ENCODE measurements at regions not wholly inside any gene's neighbourhood (a gene's known extent, or its start where the extent isn't known, plus 50 kb on each side); places are given as distances from the start of the nearest gene placed in this dataset.
"Not testable (repeated sequence)": the region's sequence is repeated elsewhere in the genome, so short reads cannot be mapped to it uniquely, and the experiment has no call there.

DNA sequence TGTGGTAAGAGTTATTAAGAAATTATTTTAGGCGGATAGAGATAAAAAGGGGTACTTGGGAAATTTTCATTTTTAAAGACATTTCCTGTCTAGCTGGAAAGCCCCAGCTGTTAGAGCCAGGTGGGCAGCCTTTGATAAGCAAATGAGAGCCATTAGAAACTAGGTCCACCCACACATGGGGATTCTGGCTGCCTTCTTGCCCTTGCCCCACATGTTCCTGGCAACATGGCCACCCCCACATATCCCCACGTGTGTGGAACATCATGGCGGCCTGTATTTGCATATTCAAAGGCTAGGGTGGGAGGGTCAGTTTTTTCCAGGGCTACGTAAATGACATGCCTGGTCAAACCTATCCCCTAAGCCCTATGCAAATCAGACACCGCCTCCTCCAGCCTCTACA lies 1382.1 kb downstream of the AACS start:
- DNase-seq (ENCODE audit: extremely low spot score) = peak; percentile 31
- H3K9me3 ChIP-seq = no peaks in the 10 kb centered on the region
- 85% methylated on average over 5 of the region's 5 CpGs for WGBS
- H3K4me3 ChIP-seq = no peak overlapping the region
- TF ChIP-seq POLR2AphosphoS5 (IDR thresholded peaks at IDR 0.05) = no peak
- TF ChIP-seq, protein P1, sequence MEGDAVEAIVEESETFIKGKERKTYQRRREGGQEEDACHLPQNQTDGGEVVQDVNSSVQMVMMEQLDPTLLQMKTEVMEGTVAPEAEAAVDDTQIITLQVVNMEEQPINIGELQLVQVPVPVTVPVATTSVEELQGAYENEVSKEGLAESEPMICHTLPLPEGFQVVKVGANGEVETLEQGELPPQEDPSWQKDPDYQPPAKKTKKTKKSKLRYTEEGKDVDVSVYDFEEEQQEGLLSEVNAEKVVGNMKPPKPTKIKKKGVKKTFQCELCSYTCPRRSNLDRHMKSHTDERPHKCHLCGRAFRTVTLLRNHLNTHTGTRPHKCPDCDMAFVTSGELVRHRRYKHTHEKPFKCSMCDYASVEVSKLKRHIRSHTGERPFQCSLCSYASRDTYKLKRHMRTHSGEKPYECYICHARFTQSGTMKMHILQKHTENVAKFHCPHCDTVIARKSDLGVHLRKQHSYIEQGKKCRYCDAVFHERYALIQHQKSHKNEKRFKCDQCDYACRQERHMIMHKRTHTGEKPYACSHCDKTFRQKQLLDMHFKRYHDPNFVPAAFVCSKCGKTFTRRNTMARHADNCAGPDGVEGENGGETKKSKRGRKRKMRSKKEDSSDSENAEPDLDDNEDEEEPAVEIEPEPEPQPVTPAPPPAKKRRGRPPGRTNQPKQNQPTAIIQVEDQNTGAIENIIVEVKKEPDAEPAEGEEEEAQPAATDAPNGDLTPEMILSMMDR (IDR thresholded peaks at IDR 0.05) = no peak
- no peak for TF ChIP-seq EP300 (IDR thresholded peaks at IDR 0.05)
- TF ChIP-seq POLR2A (IDR thresholded peaks at IDR 0.05; ENCODE audit: low read depth) = no peak
- H3K27ac ChIP-seq (replicated peaks in 1 of 4) = no peak overlapping the region
- no peaks in the 10 kb centered on the region for H3K36me3 ChIP-seq
- H3K4me1 ChIP-seq = no peaks in the 10 kb centered on the region
- H3K27me3 ChIP-seq = no peaks in the 10 kb centered on the region
- intact Hi-C loops (cut with DNase I) = no loop called here

DNA sequence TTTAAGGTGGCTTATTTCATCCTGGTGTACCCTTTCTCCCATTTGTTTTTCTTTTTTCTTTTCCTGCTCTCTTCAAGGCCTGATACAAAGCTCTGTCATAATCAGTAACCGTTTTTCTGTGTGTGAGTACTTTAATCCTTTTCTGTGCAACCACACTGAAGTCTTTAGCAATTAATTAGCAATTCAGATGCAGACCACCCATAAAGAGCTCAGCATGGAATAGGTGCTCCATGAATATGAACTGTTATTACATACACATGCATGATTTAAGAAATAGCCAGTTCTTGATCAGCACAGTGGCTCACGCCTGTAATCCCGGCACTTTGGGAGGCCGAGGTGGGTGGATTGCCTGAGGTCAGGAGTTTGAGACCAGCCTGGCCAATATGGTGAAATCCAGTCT lies 1386.6 kb downstream of the AACS start:
- WGBS = 66% methylated on average over 4 of the region's 4 CpGs
- intact Hi-C loops (cut with DNase I) = no loop called here
- H3K9me3 ChIP-seq = no peaks in the 10 kb centered on the region
- no peaks in the 10 kb centered on the region for H3K36me3 ChIP-seq
- H3K4me1 ChIP-seq = no peaks in the 10 kb centered on the region
- no peak overlapping the region for H3K4me3 ChIP-seq
- H3K27me3 ChIP-seq = no peaks in the 10 kb centered on the region
- DNase-seq (ENCODE audit: extremely low spot score) = no peak
- no peak overlapping the region for H3K27ac ChIP-seq (replicated peaks in 1 of 4)
- TF ChIP-seq, protein P1 (IDR thresholded peaks at IDR 0.05) = no peak
- TF ChIP-seq POLR2AphosphoS5 (IDR thresholded peaks at IDR 0.05) = no peak
- TF ChIP-seq POLR2A (IDR thresholded peaks at IDR 0.05; ENCODE audit: low read depth) = no peak
- no peak for TF ChIP-seq EP300 (IDR thresholded peaks at IDR 0.05)

DNA sequence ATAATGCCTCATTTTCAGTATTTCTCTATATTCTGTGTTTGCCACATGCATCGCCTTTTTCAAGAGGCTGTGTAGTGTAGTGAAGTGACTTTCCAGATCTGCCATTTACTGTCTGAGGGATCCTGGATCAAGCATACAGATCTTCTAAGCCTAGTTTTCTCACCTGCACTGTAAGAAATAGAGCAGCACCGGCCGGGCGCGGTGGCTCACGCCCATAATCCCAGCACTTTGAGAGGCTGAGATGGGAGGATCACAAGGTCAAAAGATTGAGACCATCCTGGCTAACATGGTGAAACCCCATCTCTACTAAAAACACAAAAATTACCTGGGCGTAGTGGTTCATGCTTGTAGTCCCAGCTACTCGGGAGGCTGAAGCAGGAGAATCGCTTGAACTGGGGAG lies 1387.5 kb downstream of the AACS start:
- H3K27ac ChIP-seq (replicated peaks in 1 of 4); H3K9me3 ChIP-seq; H3K36me3 ChIP-seq; H3K4me1 ChIP-seq; H3K27me3 ChIP-seq; H3K4me3 ChIP-seq; intact Hi-C loops (cut with DNase I): not testable (repeated sequence)
- WGBS = 94% methylated on average over 9 of the region's 9 CpGs
- DNase-seq (ENCODE audit: extremely low spot score) = peak; percentile 19

DNA sequence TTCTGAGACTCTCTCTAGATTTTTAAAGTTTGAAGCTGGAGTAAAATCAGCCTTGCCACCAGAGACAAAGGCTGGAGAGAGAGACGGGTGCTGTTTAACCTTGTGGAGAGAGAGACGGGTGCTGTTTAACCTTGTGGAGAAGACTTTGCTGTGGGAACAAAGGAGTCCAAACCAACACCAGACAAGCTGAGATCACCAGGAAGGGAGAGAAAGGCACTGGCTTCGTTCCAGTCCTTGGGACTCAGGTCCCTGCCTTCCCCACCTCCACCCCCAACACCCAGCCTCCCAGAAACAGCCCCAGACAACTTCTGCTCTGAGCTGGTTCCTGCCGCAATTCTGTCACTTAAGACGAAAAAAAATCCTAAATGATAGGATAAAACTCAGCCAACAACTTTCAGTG lies 1389.3 kb downstream of the AACS start:
- 59% methylated on average over 5 of the region's 5 CpGs for WGBS
- intact Hi-C loops (cut with DNase I) = no loop called here
- Histone ChIP-seq H3K4me1 (no peaks in the 10 kb centered on the region), H3K27me3 (no peaks in the 10 kb centered on the region), H3K27ac (replicated peaks in 1 of 4) (no peak overlapping the region), H3K36me3 (no peaks in the 10 kb centered on the region), H3K4me3 (no peak overlapping the region), H3K9me3 (no peaks in the 10 kb centered on the region)
- TF ChIP-seq EP300 (IDR thresholded peaks at IDR 0.05) (no peak), POLR2A (IDR thresholded peaks at IDR 0.05; ENCODE audit: low read depth) (no peak), POLR2AphosphoS5 (IDR thresholded peaks at IDR 0.05) (no peak)
- TF ChIP-seq, protein P1 (IDR thresholded peaks at IDR 0.05) = no peak
- DNase-seq (ENCODE audit: extremely low spot score) = peak; percentile 53

DNA sequence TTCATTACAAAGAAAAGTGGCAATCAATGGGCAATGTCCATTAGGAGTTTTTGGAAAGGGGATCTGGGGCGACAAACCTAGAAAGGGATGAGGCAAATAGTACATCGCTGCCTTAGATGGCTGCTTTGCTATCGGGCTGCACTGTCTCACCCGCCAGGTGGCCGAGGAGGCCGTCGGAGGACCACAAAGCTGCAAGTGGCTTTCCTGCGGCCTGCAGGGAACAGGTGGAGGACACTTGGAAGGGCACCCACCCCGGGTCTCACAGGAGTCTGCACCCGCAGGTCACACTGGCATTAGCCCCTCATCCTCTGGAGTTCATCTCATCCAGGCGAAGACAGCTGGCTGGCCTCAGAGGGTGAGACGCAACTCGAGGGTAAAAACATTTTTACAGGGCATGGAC lies 1392.5 kb downstream of the AACS start:
- no peaks in the 10 kb centered on the region for H3K27me3 ChIP-seq
- WGBS = 95% methylated on average over 12 of the region's 13 CpGs
- H3K36me3 ChIP-seq = no peaks in the 10 kb centered on the region
- TF ChIP-seq POLR2A (IDR thresholded peaks at IDR 0.05; ENCODE audit: low read depth) (no peak), POLR2AphosphoS5 (IDR thresholded peaks at IDR 0.05) (no peak), EP300 (IDR thresholded peaks at IDR 0.05) (no peak)
- TF ChIP-seq, protein P1 (IDR thresholded peaks at IDR 0.05) = no peak
- no peaks in the 10 kb centered on the region for H3K9me3 ChIP-seq
- H3K27ac ChIP-seq (replicated peaks in 1 of 4) = no peak overlapping the region
- H3K4me1 ChIP-seq = no peaks in the 10 kb centered on the region
- no peak overlapping the region for H3K4me3 ChIP-seq
- intact Hi-C loops (cut with DNase I) = no loop called here
- DNase-seq (ENCODE audit: extremely low spot score) = no peak
